ENCODE measurements at regions not wholly inside any gene's neighbourhood (a gene's known extent, or its start where the extent isn't known, plus 50 kb on each side); places are given as distances from the start of the nearest gene placed in this dataset.

- Histone ChIP-seq H3K9ac (ENCODE audit: control insufficient read depth, insufficient read depth, low read length) (no peak overlapping the region; the same call in 1 of the 2 replicates), H4K20me1 (ENCODE audit: control insufficient read depth, insufficient read depth) (no peaks in the 10 kb centered on the region), H3K4me3 (0 out of 2 replicates have a peak overlapping the region, but pooled peaks have one; percentile 18), H3K36me3 (ENCODE audit: control insufficient read depth in 2 of 2, insufficient read depth in 2 of 2, low read length in 1 of 2) (no peaks in the 10 kb centered on the region), H3K9me3 (replicated peaks; ENCODE audit: control insufficient read depth, insufficient read depth, low read length) (peaks cover 6% of the 10 kb centered on the region; the same call in 2 of the 3 replicates), H3K27me3 (replicated peaks in 1 of 2; ENCODE audit: control insufficient read depth in 2 of 2, insufficient read depth in 2 of 2, low read length in 1 of 2) (no peaks in the 10 kb centered on the region; a peak in 1 of 4 replicates), H3K4me1 (ENCODE audit: control insufficient read depth, insufficient read depth, low read length) (peaks cover 51% of the 10 kb centered on the region), H3K4me2 (ENCODE audit: control insufficient read depth, insufficient read depth) (peak overlapping the region; percentile 95), H3K79me2 (ENCODE audit: control insufficient read depth, insufficient read depth, low read length) (no peaks in the 10 kb centered on the region), H3K27ac (ENCODE audit: control insufficient read depth, insufficient read depth) (peak overlapping the region; percentile 7; the same call in 1 of the 2 replicates), H2AFZ (ENCODE audit: control insufficient read depth, low read depth, low read length) (peak overlapping the region; percentile 57)
- in situ Hi-C loops (cut with MboI) (no loop called here), intact Hi-C loops (cut with micrococcal nuclease; ENCODE audit: unreplicated experiment) (loop anchor here (1.0 kb wide), 1 partner anchor 13 kb away; no protein-coding TSS in a partner anchor)
- ChIA-PET SMC1A (ENCODE audit: uncharacterized antibody, unreplicated experiment) (interaction anchor here (1.1 to 4.6 kb wide), 8 partner anchors 8 to 151 kb away, joined by 3 to 63 read pairs (median 6); no protein-coding TSS in a partner anchor), CTCF (interaction anchor here (0.7 to 4.4 kb wide), 9 partner anchors 13 to 577 kb away, joined by 3 to 30 read pairs (median 4); no protein-coding TSS in a partner anchor), POLR2A (interaction anchor here (0.6 to 6.2 kb wide), 4 partner anchors 9 to 292 kb away, joined by 3 to 59 read pairs (median 4); no protein-coding TSS in a partner anchor), RAD21 (ENCODE audit: unreplicated experiment) (interaction anchor here (0.5 to 6.7 kb wide), 9 partner anchors 13 to 137 kb away, joined by 3 to 74 read pairs (median 8); no protein-coding TSS in a partner anchor)
- no TSS peak for BruUV-seq (replicated peaks)
- peak; percentile 84 for ATAC-seq
- peak; percentile 93 for DNase-seq (ENCODE audit: low read depth, low spot score)
- FAIRE-seq = peak; percentile 79
- WGBS (ENCODE audit: insufficient coverage, insufficient replicate concordance, low lambda C conversion rate, missing lambda C conversion rate) = 0% methylated on average over 13 of the region's 13 CpGs
- TF ChIP-seq CBFB (IDR thresholded peaks at IDR 0.05; ENCODE audit: low read depth) (peak; percentile 99), JUNB (IDR thresholded peaks at IDR 0.05) (peak; percentile 60; the same call in 1 of the 2 replicates), TAF1 (IDR thresholded peaks at IDR 0.05; ENCODE audit: borderline replicate concordance, low read depth, low read length) (peak; percentile 22; the same call in 1 of the 2 replicates), MTA2 (IDR thresholded peaks at IDR 0.05; ENCODE audit: low read depth) (peak; percentile 84), BACH1 (IDR thresholded peaks at IDR 0.05; ENCODE audit: borderline replicate concordance) (peak; percentile 42; the same call in 1 of the 2 replicates), HSF1 (IDR thresholded peaks at IDR 0.05; ENCODE audit: low read depth, low read length) (no peak), SP1 (IDR thresholded peaks at IDR 0.05; ENCODE audit: low read depth, low read length) (peak; percentile 73), NRF1 (conservative IDR thresholded peaks at IDR 0.05; ENCODE audit: low read depth, low read length) (no peak), ZNF207 (IDR thresholded peaks at IDR 0.05; ENCODE audit: borderline replicate concordance) (no peak; the same call in 1 of the 2 replicates), STAT1 (conservative IDR thresholded peaks at IDR 0.05) (no peak), MYB (IDR thresholded peaks at IDR 0.05; ENCODE audit: borderline replicate concordance, low read depth, low read length) (peak; percentile 77; the same call in 1 of the 2 replicates), MLLT1 (IDR thresholded peaks at IDR 0.05) (peak; percentile 96), ZBTB4 (CRISPR knock-in tag; IDR thresholded peaks at IDR 0.05) (no peak), ZSCAN29 (IDR thresholded peaks at IDR 0.05) (0 out of 2 replicates have a peak, but pooled peaks have one; percentile 67), CBX3 (IDR thresholded peaks at IDR 0.05; ENCODE audit: borderline replicate concordance, low read depth) (no peak), CTCF (IDR thresholded peaks at IDR 0.05 in 2 of 3, conservative IDR thresholded peaks at IDR 0.05 in 1 of 3; ENCODE audit: control insufficient read depth in 2 of 3, extremely low read depth in 1 of 3, insufficient read depth in 1 of 3, low read depth in 3 of 3, low read length in 3 of 3) (no peak)
Observed at GRCh38 chr1:9426291-9426711, 113.0 kb upstream of the SLC25A33 start.
